Activated CD4-positive, alpha-beta T cell treated with anti-CD3 and anti-CD28 coated beads for 1 hour (primary cell): ENCODE measurements at regions not wholly inside any gene's neighbourhood (a gene's known extent, or its start where the extent isn't known, plus 50 kb on each side); places are given as distances from the start of the nearest gene placed in this dataset.
"Not testable (repeated sequence)": the region's sequence is repeated elsewhere in the genome, so short reads cannot be mapped to it uniquely, and the experiment has no call there.

Experiments
- DNase-seq: peaks from one replicate; pipeline ENCODE4 v3.0.0-alpha.2; 2020

GRCh38 chr1:25171013-25171412 is 61.3 kb downstream of the SYF2 start:
- DNase-seq: not testable (repeated sequence)

- DNase-seq: no peak
Observed at GRCh38 chr1:25170439-25170838, 61.9 kb downstream of the SYF2 start.

GRCh38 chr1:25169610-25170009 is 62.7 kb downstream of the SYF2 start:
- DNase-seq: no peak

- no peak for DNase-seq
Observed at GRCh38 chr1:25169168-25169567, 63.1 kb downstream of the SYF2 start.

GRCh38 chr1:25168193-25169071 is 63.9 kb downstream of the SYF2 start:
- no peak for DNase-seq

- DNase-seq: no peak
Observed at GRCh38 chr1:25167269-25168192, 64.8 kb downstream of the SYF2 start.

- no peak for DNase-seq
Observed at GRCh38 chr1:25166847-25167246, 65.5 kb downstream of the SYF2 start.

GRCh38 chr1:25163986-25164385 is 68.3 kb downstream of the SYF2 start:
- DNase-seq: no peak

GRCh38 chr1:25161981-25162380 is 70.3 kb downstream of the SYF2 start:
- DNase-seq: no peak

GRCh38 chr1:25157846-25158245 is 74.5 kb downstream of the SYF2 start:
- DNase-seq: no peak

- no peak for DNase-seq
Observed at GRCh38 chr1:25150985-25151495, 81.3 kb downstream of the SYF2 start.

GRCh38 chr1:25148673-25149300 is 83.5 kb downstream of the SYF2 start:
- DNase-seq: no peak

GRCh38 chr1:25146451-25146855 is 85.8 kb downstream of the SYF2 start:
- no peak for DNase-seq

GRCh38 chr1:25145775-25146393 is 86.4 kb downstream of the SYF2 start:
- DNase-seq: no peak

- no peak for DNase-seq
Observed at GRCh38 chr1:25140073-25140797, 92.1 kb downstream of the SYF2 start.

- no peak for DNase-seq
Observed at GRCh38 chr1:25137521-25138395, 94.5 kb downstream of the SYF2 start.

- no peak for DNase-seq
Observed at GRCh38 chr1:25137106-25137505, 95.2 kb downstream of the SYF2 start.

- DNase-seq: no peak
Observed at GRCh38 chr1:25135909-25136308, 96.4 kb downstream of the SYF2 start.

- no peak for DNase-seq
Observed at GRCh38 chr1:25134801-25135461, 97.4 kb downstream of the SYF2 start.

- no peak for DNase-seq
Observed at GRCh38 chr1:25134307-25134706, 98.0 kb downstream of the SYF2 start.
